Glomerular endothelial cell (primary cell): ENCODE measurements at regions not wholly inside any gene's neighbourhood (a gene's known extent, or its start where the extent isn't known, plus 50 kb on each side); places are given as distances from the start of the nearest gene placed in this dataset.
A peak's percentile ranks its signal among the peaks of the same experiment; 100 is the strongest.

ENCODE experiments used
- DNase-seq: peaks from one replicate; pipeline ENCODE4 v3.0.0-alpha.2; 2011; ENCODE audit warnings: low read depth, low spot score; ENCODE audit errors: extremely low read depth

DNA sequence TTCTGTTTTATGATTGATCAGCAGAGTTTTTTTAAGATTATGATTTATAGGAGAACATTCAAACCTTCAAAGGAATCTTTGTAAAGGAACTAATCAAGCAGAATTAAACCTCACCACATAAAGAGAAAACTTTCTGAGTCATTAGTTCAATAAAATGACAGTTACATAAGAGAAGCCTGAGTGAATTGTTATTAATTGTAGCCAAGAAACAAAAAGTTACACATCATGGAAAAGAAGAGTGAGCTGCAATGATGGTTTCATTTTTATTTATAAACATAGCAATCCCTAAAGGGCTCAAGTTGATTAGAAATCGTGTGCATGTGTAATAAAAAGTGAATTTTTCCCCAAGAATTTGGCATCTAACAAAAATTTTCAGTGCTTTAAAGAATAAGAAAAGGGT is 731.4 kb downstream of the LTN1 start:
- no peak for DNase-seq

GRCh38 chr21:28257276-28257675 is 735.4 kb downstream of the LTN1 start:
- no peak for DNase-seq

GRCh38 chr21:28256837-28257236 is 735.8 kb downstream of the LTN1 start:
- DNase-seq = no peak

DNA sequence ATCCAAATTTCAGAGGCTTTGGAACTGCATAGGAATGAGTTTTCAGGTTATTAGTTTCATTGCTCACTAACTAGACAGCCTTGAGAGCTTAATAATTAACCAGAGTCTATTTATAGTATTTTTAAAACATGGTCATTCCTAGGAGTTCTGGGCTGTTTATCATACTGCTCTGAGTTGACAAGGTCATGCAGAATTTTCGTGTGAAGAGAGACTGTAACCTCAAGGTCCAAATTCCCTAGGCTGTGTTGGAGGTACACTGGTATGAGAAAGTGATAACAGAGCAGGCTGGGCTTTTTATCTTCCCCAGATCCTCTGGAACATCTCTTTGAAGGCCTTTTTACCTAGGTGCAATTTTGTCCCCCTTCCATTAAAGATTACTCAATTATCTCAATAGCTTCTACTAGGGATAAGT is 736.3 kb downstream of the LTN1 start:
- no peak for DNase-seq

- DNase-seq = no peak
Measured at GRCh38 chr21:28253961-28254360, 738.7 kb downstream of the LTN1 start.

DNA sequence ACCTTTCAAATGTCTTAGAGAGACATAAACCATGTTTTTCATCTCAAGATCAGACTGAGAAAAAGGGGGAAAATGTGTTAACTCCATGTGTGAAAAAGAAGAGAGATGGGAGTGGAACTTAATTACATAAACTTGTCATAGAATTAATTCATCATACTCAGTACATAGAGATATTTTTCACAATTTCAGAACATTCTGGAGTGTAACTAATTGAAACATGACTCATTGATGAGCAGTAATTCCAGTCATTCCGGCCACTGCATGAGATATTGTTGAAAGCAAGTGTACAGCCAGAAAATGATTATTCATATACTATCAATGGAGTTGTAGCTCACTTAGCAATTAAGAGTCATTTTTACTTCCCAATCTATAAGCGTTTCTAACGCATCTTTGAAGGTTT is 739.3 kb downstream of the LTN1 start:
- no peak for DNase-seq

- no peak for DNase-seq
Measured at GRCh38 chr21:28252928-28253327, 739.7 kb downstream of the LTN1 start.

DNA sequence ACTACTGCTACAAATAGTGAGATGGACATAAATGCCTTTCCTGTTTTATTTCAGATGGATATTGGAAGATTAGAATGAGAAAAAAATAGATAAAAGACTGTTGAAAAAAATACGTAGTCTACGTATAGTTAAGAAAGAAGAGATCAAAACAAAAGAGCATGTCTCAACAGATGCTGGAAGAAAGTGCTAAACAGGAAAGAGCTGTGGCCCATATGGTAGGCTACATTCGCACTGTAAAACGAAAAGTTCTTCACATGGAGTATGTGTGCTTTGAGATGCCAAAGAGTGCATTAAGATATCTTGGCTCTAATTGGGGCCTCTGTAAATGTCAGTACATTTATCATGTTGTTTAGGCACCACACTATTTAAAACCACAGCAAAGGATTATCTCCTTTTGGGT is 741.7 kb downstream of the LTN1 start:
- DNase-seq = no peak

DNA sequence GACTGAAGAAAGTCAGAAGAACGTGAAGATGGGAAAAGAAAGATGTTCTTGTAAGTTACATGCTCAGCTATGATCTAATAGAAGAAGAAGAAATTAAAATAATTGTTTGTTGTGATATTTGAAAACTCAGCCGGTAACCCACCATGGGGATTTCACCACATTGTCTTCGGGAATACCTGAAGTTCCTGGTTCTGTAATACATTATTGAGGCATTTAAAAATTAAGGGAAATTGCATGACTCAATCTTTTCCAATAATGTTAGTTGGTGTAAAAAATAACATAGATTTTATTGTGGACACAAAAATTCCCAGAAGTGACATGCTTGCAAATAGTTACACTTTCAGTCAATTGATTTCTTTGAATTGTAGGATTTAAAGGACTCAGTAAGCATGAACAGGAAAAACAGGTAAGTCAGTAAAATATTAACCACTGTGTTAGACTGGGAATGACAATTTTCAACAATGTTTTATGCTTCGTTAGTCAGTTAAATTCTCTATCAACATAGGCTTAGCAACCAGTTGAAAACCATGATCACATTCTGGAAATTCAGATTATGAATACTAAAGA is 745.1 kb downstream of the LTN1 start:
- no peak for DNase-seq

DNA sequence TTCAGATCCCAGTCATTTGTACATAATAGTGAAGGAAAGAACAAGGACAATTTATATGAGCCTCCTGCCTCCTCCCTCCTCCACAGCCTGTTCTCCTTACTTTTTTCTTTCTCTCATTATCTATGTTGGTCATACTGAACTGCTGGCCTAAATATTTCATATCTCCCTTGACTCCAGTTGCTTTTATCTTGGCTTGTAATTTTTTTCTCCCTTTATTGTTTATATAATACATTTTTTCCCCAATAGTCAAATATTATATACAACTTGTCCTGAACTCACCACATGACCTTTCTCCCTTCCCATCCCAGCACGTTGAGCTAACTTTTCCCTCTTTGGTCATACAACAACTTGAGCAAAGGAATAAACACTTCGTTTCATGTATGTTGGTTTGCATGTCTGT is 752.1 kb downstream of the LTN1 start:
- no peak for DNase-seq

DNA sequence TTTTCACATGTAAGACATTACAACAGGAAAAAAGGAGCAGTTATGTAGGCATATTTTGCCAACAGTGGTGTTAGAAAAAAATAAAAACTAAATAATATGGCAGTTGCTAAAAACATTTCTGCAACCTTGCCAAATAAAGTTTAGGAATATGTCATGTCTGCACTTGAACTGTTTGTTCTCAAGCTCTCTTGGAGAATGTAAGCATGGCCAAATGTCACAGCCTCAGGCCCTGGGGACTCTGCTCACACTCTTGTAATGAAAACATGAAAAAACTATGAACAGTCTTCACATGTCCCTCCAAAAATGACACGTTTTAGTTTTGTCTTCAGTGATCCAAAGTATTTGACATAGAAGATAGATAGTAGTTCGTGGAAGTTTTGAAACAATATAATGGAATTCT is 753.3 kb downstream of the LTN1 start:
- DNase-seq = no peak

GRCh38 chr21:28237661-28238060 is 755.0 kb downstream of the LTN1 start:
- no peak for DNase-seq

- DNase-seq = no peak
Measured at GRCh38 chr21:28235169-28235895, 757.3 kb downstream of the LTN1 start.

- no peak for DNase-seq
Measured at GRCh38 chr21:28234326-28234725, 758.4 kb downstream of the LTN1 start.

DNA sequence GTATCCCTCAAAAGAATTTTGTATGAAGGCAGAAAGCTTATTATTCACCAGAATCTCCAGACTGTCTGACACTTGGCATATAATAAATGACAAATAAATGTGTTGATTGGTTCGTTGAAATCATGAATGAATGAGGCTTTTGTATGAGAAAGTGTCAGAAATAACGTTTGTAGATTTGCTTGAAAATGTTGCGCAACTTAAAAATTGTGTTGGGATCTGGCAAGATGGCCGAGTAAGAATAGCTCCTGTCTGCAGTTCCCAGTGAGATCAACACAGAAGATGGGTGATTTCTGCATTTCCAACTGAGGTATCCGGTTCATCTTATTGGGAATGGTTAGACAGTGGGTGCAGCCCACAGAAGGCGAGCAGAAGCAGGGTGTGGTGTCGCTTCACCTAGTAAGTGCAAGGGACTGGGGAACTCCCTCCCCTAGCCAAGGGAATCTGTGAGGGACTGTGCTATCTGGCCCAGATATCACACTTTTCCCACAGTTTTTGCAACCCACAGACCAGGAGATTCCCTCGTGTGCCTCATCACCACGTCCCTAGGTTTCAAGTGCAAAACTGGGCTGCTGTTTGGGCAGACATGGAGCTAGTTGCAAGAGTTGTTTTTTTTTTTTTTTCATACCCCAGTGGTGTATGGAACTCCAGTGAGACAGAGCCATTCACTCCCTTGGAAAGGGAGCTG is 759.0 kb downstream of the LTN1 start:
- no peak for DNase-seq

- DNase-seq = peak; percentile 25
Measured at GRCh38 chr21:28230559-28230958, 762.1 kb downstream of the LTN1 start.

- peak; percentile 10 for DNase-seq
Measured at GRCh38 chr21:28229814-28230213, 762.9 kb downstream of the LTN1 start.

GRCh38 chr21:28228636-28228995 is 764.1 kb downstream of the LTN1 start:
- no peak for DNase-seq

DNA sequence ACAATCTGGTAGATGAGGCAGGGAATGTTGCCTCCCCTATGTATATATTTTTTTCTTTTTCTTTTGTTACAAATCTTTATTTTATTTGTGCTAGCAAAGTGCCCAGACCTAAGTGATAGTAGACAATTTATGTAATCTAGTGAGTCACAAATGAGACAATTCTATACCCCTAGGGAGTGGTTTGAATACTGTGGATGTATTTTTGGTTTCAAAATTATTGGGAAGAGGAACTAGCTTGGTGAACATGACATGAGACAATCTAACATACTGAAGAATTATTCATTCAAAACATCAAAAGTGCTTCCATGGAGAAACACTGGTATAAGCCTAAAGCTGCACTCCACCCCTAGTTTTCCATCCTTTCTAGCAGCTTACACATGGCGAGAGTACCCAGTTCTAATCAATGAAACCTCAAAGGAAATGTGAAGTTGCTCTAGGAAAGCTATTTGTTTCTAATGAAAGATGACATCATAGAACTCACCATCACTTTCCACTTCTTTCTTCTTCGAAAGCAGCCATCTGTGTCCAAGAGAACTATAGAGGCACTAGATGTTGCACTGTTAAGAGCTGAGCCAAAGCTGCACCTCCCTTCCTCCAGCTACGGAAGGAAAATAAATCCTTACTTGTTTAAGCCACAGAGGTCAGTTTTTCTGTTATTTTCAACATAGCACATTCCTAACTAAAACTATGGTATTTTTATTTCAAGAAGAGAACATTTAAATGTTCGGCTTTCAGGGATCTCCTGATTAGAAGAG is 764.6 kb downstream of the LTN1 start:
- no peak for DNase-seq

DNA sequence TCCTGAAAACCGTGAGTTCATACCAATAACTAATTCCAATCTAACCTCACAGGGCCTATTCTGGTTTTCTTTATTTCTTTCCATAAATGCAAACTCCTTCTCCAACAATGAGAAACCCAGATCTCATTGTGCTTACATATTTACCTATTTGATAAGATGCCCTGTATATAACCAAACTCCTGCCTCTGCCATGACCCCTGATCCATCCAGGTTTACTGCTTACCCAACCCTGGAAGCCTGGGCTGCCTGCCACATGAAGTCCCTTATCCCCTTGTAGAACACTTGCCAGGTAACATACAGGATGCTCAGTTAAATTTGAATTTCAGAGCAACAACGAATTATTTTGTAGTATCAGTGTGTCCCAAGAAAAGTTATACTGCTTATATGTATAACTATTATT is 766.1 kb downstream of the LTN1 start:
- no peak for DNase-seq

DNA sequence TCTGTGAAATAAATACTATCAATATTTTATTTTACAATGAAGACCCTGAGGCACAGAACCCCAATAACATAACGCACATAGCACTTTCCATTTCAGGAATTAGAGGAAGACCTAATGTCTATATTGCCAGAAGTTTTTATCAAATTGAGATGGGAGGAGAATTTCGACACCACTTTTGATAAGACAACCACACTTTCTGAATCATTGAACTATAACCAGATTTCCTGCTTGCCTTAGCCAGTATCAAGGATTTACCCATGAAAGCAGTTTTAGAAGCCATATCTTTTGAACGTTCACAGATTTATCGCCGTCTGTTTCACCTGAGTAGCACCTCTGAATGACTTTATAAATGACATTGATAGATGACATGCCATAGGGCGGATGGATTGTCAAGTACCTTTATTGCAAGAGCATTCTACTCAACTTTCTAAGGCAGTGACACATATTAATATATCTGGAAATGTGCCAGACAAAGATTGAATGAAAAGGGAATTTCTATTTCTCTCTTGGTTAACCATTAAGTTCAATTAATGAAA is 768.4 kb downstream of the LTN1 start:
- DNase-seq = no peak
